Heart right ventricle (tissue), 16 donors: ENCODE measurements at regions not wholly inside any gene's neighbourhood (a gene's known extent, or its start where the extent isn't known, plus 50 kb on each side); places are given as distances from the start of the nearest gene placed in this dataset.

Experiments used
- ATAC-seq, 8 donors: fragments of 200-7000 bp; cut with Tn5 transposase; one replicate each; pipeline ENCODE4 v1.9.1; 2020; ENCODE audit warnings: mild to moderate bottlenecking in 8 of 8, moderate library complexity in 8 of 8, moderate number of reproducible peaks in 1 of 8
- DNase-seq, 2 donors: peaks; one replicate each; pipeline ENCODE4 v3.0.0-alpha.2; 2020
- H3K27ac ChIP-seq, 10 donors: fragments of 200-600 bp; sonication (generic) in 2 of 10; one replicate each; pipeline versions ENCODE4 v1.5.0 to v1.8.0; 2020 to 2022; ENCODE audit warnings: mild to moderate bottlenecking in 3 of 10
- H3K27me3 ChIP-seq, 7 donors: fragments of 200-600 bp; one replicate each; pipeline ENCODE4 v1.8.0; 2021 to 2022; ENCODE audit warnings: mild to moderate bottlenecking in 2 of 7
- H3K36me3 ChIP-seq, 9 donors: fragments of 200-600 bp; sonication (generic) in 1 of 9; one replicate each; pipeline versions ENCODE4 v1.5.0 to v1.8.0; 2020 to 2022; ENCODE audit warnings: mild to moderate bottlenecking in 2 of 9
- H3K4me1 ChIP-seq, 9 donors: fragments of 200-600 bp; sonication (generic) in 1 of 9; one replicate each; pipeline versions ENCODE4 v1.5.0 to v1.8.0; 2020 to 2022; ENCODE audit warnings: mild to moderate bottlenecking in 4 of 9
- H3K4me3 ChIP-seq, 10 donors: fragments of 200-600 bp; sonication (generic) in 2 of 10; one replicate each; pipeline versions ENCODE4 v1.5.0 to v1.8.0; 2020 to 2022; ENCODE audit warnings: mild to moderate bottlenecking in 7 of 10, moderate library complexity in 2 of 10
- H3K9me3 ChIP-seq, 11 donors: fragments of 200-600 bp in 10 of 11; sonication (generic) in 2 of 11; one replicate each; pipeline versions ENCODE4 v1.5.0 to v1.8.0; 2013 to 2022; ENCODE audit warnings: mild to moderate bottlenecking in 2 of 11, control low read depth in 1 of 11, moderate library complexity in 1 of 11
- WGBS, 2 donors: extraction: QIAGEN DNeasy Blood & Tissue Kit; methylation state at CpG; one replicate each; pipeline ENCODE4 v1.1.7; 2013; ENCODE audit warnings: inconsistent platforms in 1 of 2; 5-methylcytosine and 5-hydroxymethylcytosine counted together
- intact Hi-C, 10 donors: fragments of 100-400 bp; cut with DNase I; formaldehyde crosslinking; loops; one replicate each; pipeline versions ENCODE4 v1.11.1 to v1.14.2; 2022
- TF ChIP-seq, protein P1 (sequence below), 9 donors: fragments of 200-600 bp; sonication (generic) in 2 of 9; IDR thresholded peaks; one replicate each; pipeline versions ENCODE4 v1.5.0 to v1.8.0; 2021 to 2022; ENCODE audit warnings: antibody characterized with exemption in 9 of 9, mild to moderate bottlenecking in 5 of 9, moderate library complexity in 1 of 9
- donor health status: Arrhythmogenic right ventricular cardiomyopathy.
- donor health status: ischemic (EF 13 %, LVEDD 7.1; RV severe dilation, severe dysfunction).
- donor health status: healthy with polysubstance abuse.
- donor health status: DM: no; HTN: yes; CAD: no.
- donor health status: DM: no; HTN: no; CAD: no.
- donor health status: ischemic (EF 25% LVEDD 6.9; RV normal size, moderate dysfunction).
- donor health status: ischemic (EF 25% LVEDD 5.7; RV mildly dilated, moderate dysfunction).
- donor health status: healthy.
- donor health status: DM: yes; HTN: yes; CAD: no.
- donor health status: Ischemic cardiomyopathy.
- donor health status: ischemic (EF 35%, LVEDD 5.7; RV mildly dilated, moderate dysfunction).
- donor health status: nonischemic (EF 11% LVEDD 7.7; RV severe dilation, severe dysfunction).
- donor health status: DM: yes; HTN: yes; CAD: no.
- donor health status: PGD.
- donor health status: ischemic (EF 29% LVEDD 5.4; RV normal size, mild dysfunction).
- donor health status: nonischemic (EF 23%, LVEDD 6.1; RV moderate dilation, normal function).

DNA sequence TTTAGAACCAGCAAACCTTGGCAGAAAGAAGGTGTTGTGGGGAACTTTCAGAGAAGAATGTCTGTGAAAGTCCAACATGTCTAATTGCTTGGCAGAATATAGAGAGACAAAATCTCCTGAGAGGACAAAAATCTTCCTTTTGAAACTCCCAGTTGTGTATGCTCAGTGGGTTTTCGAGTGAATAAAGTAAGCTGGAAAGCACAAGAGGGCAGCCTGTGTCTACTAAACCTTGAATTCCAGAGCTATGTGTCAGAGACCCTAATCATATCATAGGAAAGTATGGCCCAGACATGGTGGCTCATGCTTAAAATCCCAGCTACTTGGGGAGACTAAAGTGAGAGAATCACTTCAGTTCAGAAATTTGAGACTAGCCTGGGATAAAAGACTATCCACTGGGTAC is 661.2 kb downstream of the SLC16A7 start:
- TF ChIP-seq, protein P1, sequence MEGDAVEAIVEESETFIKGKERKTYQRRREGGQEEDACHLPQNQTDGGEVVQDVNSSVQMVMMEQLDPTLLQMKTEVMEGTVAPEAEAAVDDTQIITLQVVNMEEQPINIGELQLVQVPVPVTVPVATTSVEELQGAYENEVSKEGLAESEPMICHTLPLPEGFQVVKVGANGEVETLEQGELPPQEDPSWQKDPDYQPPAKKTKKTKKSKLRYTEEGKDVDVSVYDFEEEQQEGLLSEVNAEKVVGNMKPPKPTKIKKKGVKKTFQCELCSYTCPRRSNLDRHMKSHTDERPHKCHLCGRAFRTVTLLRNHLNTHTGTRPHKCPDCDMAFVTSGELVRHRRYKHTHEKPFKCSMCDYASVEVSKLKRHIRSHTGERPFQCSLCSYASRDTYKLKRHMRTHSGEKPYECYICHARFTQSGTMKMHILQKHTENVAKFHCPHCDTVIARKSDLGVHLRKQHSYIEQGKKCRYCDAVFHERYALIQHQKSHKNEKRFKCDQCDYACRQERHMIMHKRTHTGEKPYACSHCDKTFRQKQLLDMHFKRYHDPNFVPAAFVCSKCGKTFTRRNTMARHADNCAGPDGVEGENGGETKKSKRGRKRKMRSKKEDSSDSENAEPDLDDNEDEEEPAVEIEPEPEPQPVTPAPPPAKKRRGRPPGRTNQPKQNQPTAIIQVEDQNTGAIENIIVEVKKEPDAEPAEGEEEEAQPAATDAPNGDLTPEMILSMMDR (IDR thresholded peaks at IDR 0.05), result no peak
- no peaks in the 10 kb centered on the region for H3K4me1 ChIP-seq
- no peak overlapping the region for H3K27ac ChIP-seq
- intact Hi-C loops, result no loop called here
- H3K9me3 ChIP-seq, result no peaks in the 10 kb centered on the region
- no peaks in the 10 kb centered on the region for H3K36me3 ChIP-seq
- WGBS, 2 donors, result 31 to 57% methylated on average over 1 of the region's 1 CpG
- no peaks in the 10 kb centered on the region for H3K27me3 ChIP-seq
- ATAC-seq, result no peak
- DNase-seq, result no peak
- H3K4me3 ChIP-seq, result no peak overlapping the region

DNA sequence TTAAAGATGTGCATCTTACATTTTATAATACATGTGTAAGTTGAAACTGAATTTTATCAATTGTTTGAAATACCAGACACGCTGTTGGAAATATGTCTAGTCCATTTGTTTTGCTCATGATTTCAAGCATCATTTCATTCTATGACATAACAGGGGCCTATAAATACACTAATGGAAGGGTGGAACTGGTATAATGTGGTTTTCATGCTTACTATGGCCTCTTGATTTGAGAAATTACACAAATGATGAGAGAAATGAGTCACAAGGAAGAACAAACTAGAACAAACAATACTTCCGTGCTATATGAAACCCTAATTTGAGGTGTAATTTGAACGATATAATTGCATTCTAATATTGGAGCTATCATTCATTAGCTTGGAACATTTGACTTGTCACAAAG is 663.4 kb downstream of the SLC16A7 start:
- H3K36me3 ChIP-seq, result no peaks in the 10 kb centered on the region
- intact Hi-C loops, result no loop called here
- 89 to 90% methylated on average over 3 of the region's 3 CpGs for WGBS, 2 donors
- H3K4me1 ChIP-seq, result no peaks in the 10 kb centered on the region
- no peaks in the 10 kb centered on the region for H3K9me3 ChIP-seq
- TF ChIP-seq, protein P1 (IDR thresholded peaks at IDR 0.05), result no peak
- DNase-seq (no peak), ATAC-seq (no peak)
- no peak overlapping the region for H3K27ac ChIP-seq
- no peak overlapping the region for H3K4me3 ChIP-seq
- no peaks in the 10 kb centered on the region for H3K27me3 ChIP-seq

DNA sequence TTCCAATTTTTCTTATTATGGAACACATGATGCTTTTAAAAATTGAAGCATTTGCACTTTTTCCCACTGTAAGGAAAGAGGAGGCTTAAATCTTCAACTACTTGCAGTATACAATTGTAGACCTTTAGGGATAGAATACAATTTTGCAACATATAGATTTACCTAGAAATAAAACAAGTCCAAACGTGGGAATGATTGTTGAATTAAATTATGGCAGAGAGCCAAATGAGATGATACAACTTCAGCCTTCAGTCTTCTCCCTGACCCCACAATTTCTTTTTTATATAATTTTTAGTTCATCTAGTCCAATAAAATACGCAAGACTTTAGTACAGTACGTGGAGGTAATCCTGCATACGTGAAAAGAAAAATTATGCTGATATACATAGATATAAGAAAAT is 666.5 kb downstream of the SLC16A7 start:
- no peak for ATAC-seq
- WGBS, 2 donors, result 67 to 72% methylated on average over 4 of the region's 4 CpGs
- Histone ChIP-seq H3K4me3 (no peak overlapping the region), H3K27me3 (no peaks in the 10 kb centered on the region), H3K27ac (no peak overlapping the region), H3K9me3 (no peaks in the 10 kb centered on the region), H3K36me3 (no peaks in the 10 kb centered on the region), H3K4me1 (no peaks in the 10 kb centered on the region)
- DNase-seq, result no peak
- intact Hi-C loops, result no loop called here
- TF ChIP-seq, protein P1 (IDR thresholded peaks at IDR 0.05), result no peak

DNA sequence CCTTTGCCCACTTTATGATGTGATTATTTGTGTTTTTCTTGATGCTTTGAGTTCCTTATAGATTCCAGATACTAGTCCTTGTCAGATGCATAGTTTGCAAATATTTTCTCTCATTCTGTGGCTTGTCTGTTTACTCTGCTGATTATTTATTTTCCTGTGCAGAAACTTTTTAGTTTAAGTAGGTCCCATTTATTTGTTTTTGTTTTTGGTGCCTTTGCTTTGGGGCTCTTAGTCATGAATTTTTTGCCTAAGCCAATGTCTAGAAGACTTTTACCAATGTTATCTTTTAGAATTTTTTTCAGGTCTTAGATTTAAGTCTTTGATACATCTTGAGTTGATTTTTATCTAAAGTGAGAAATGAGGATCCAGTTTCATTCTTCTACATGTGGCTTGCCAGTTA is 667.3 kb downstream of the SLC16A7 start:
- DNase-seq (no peak), ATAC-seq (no peak)
- H3K36me3 ChIP-seq, result no peaks in the 10 kb centered on the region
- TF ChIP-seq, protein P1 (IDR thresholded peaks at IDR 0.05), result no peak
- intact Hi-C loops, result no loop called here
- no peaks in the 10 kb centered on the region for H3K27me3 ChIP-seq
- H3K27ac ChIP-seq, result no peak overlapping the region
- no peak overlapping the region for H3K4me3 ChIP-seq
- H3K9me3 ChIP-seq, result no peaks in the 10 kb centered on the region
- no peaks in the 10 kb centered on the region for H3K4me1 ChIP-seq
